ENCODE measurements at regions not wholly inside any gene's neighbourhood (a gene's known extent, or its start where the extent isn't known, plus 50 kb on each side); places are given as distances from the start of the nearest gene placed in this dataset.
"Not testable (repeated sequence)": the region's sequence is repeated elsewhere in the genome, so short reads cannot be mapped to it uniquely, and the experiment has no call there.

GRCh38 chr15:68494573-68495110 lies 62.7 kb upstream of the ITGA11 start:
- H3K4me3 ChIP-seq (replicated peaks in 1 of 4; ENCODE audit: control extremely low read depth in 1 of 4, insufficient read depth in 1 of 4, low read depth in 3 of 4, low read length in 4 of 4) = no peak overlapping the region
- no peaks in the 10 kb centered on the region for H3K36me3 ChIP-seq (ENCODE audit: control insufficient read depth, insufficient read depth, low read length)
- H3K9me3 ChIP-seq (ENCODE audit: control insufficient read depth, insufficient read depth, low read depth, low read length) = no peaks in the 10 kb centered on the region
- no peak overlapping the region for H3K27ac ChIP-seq (ENCODE audit: insufficient read depth, low read length)
- peaks cover 22% of the 10 kb centered on the region for H3K27me3 ChIP-seq (ENCODE audit: control insufficient read depth, insufficient read depth, low read length)
- no peak overlapping the region for H3K4me2 ChIP-seq (ENCODE audit: extremely low read depth, insufficient read depth, low read length)
- H4K20me1 ChIP-seq (ENCODE audit: control insufficient read depth, extremely low read depth, insufficient read depth, low read length) = no peaks in the 10 kb centered on the region
- DNase-seq (ENCODE audit: low read depth in 2 of 2) = peak in 1 of 2 donors; percentile 40
- no peak overlapping the region for H3K9ac ChIP-seq (ENCODE audit: insufficient read depth, low read length)
- H2AFZ ChIP-seq (ENCODE audit: low read length) = no peak overlapping the region
- no peaks in the 10 kb centered on the region for H3K4me1 ChIP-seq (ENCODE audit: control insufficient read depth, extremely low read depth, insufficient read depth, low read length)
- H3K79me2 ChIP-seq (ENCODE audit: control insufficient read depth, insufficient read depth, low read length) = no peaks in the 10 kb centered on the region
- TF ChIP-seq CTCF (conservative IDR thresholded peaks at IDR 0.05 in 1 of 2, IDR thresholded peaks at IDR 0.05 in 1 of 2; ENCODE audit: low read depth in 1 of 2, low read length in 2 of 2) (no peak), EZH2 (IDR thresholded peaks at IDR 0.05; ENCODE audit: low read length, missing control alignments) (no peak)

- no peak overlapping the region for H3K9ac ChIP-seq (ENCODE audit: insufficient read depth, low read length)
- no peaks in the 10 kb centered on the region for H3K79me2 ChIP-seq (ENCODE audit: control insufficient read depth, insufficient read depth, low read length)
- H3K36me3 ChIP-seq (ENCODE audit: control insufficient read depth, insufficient read depth, low read length) = no peaks in the 10 kb centered on the region
- no peak overlapping the region for H3K4me3 ChIP-seq (replicated peaks in 1 of 4; ENCODE audit: control extremely low read depth in 1 of 4, insufficient read depth in 1 of 4, low read depth in 3 of 4, low read length in 4 of 4)
- TF ChIP-seq EZH2 (IDR thresholded peaks at IDR 0.05; ENCODE audit: low read length, missing control alignments) (no peak), CTCF (conservative IDR thresholded peaks at IDR 0.05 in 1 of 2, IDR thresholded peaks at IDR 0.05 in 1 of 2; ENCODE audit: low read depth in 1 of 2, low read length in 2 of 2) (no peak)
- no peaks in the 10 kb centered on the region for H3K9me3 ChIP-seq (ENCODE audit: control insufficient read depth, insufficient read depth, low read depth, low read length)
- H3K27ac ChIP-seq (ENCODE audit: insufficient read depth, low read length) = no peak overlapping the region
- DNase-seq (ENCODE audit: low read depth in 2 of 2) = no peak
- H3K27me3 ChIP-seq (ENCODE audit: control insufficient read depth, insufficient read depth, low read length) = peaks cover 22% of the 10 kb centered on the region
- H4K20me1 ChIP-seq (ENCODE audit: control insufficient read depth, extremely low read depth, insufficient read depth, low read length) = no peaks in the 10 kb centered on the region
- H3K4me2 ChIP-seq (ENCODE audit: extremely low read depth, insufficient read depth, low read length) = no peak overlapping the region
- H2AFZ ChIP-seq (ENCODE audit: low read length) = no peak overlapping the region
- H3K4me1 ChIP-seq (ENCODE audit: control insufficient read depth, extremely low read depth, insufficient read depth, low read length) = no peaks in the 10 kb centered on the region
These were observed 63.4 kb upstream of the ITGA11 start for GRCh38 chr15:68495221-68495950.

- no peaks in the 10 kb centered on the region for H3K79me2 ChIP-seq (ENCODE audit: control insufficient read depth, insufficient read depth, low read length)
- DNase-seq (ENCODE audit: low read depth in 2 of 2) = no peak
- no peaks in the 10 kb centered on the region for H3K36me3 ChIP-seq (ENCODE audit: control insufficient read depth, insufficient read depth, low read length)
- H2AFZ ChIP-seq (ENCODE audit: low read length) = no peak overlapping the region
- H3K4me2 ChIP-seq (ENCODE audit: extremely low read depth, insufficient read depth, low read length) = no peak overlapping the region
- H3K9me3 ChIP-seq (ENCODE audit: control insufficient read depth, insufficient read depth, low read depth, low read length) = no peaks in the 10 kb centered on the region
- H3K4me1 ChIP-seq (ENCODE audit: control insufficient read depth, extremely low read depth, insufficient read depth, low read length) = no peaks in the 10 kb centered on the region
- no peaks in the 10 kb centered on the region for H4K20me1 ChIP-seq (ENCODE audit: control insufficient read depth, extremely low read depth, insufficient read depth, low read length)
- no peak overlapping the region for H3K27ac ChIP-seq (ENCODE audit: insufficient read depth, low read length)
- H3K9ac ChIP-seq (ENCODE audit: insufficient read depth, low read length) = no peak overlapping the region
- H3K4me3 ChIP-seq (replicated peaks in 1 of 4; ENCODE audit: control extremely low read depth in 1 of 4, insufficient read depth in 1 of 4, low read depth in 3 of 4, low read length in 4 of 4) = no peak overlapping the region
- TF ChIP-seq EZH2 (IDR thresholded peaks at IDR 0.05; ENCODE audit: low read length, missing control alignments) = no peak
- no peak for TF ChIP-seq CTCF (conservative IDR thresholded peaks at IDR 0.05 in 1 of 2, IDR thresholded peaks at IDR 0.05 in 1 of 2; ENCODE audit: low read depth in 1 of 2, low read length in 2 of 2)
- peaks cover 19% of the 10 kb centered on the region for H3K27me3 ChIP-seq (ENCODE audit: control insufficient read depth, insufficient read depth, low read length)
These were observed 64.2 kb upstream of the ITGA11 start for GRCh38 chr15:68495981-68496705.

DNA sequence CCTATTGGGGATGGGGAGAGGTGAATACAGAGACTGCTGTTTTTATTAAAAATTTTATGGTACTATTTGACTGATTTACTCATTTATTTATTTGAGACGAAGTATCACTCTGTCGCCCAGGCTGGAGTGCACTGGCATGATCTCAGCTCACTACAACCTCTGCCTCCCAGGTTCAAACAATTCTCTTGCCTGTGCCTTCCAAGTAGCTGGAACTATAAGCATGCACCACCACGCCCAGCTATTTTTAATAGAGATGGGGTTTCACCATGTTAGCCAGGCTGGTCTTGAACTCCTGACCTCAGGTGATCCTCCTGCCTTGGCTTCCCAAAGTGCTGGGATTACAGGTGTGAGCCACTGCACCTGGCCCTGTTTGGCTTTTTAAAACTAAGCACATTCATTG lies 64.8 kb upstream of the ITGA11 start:
- not testable (repeated sequence) for H3K36me3 ChIP-seq (ENCODE audit: control insufficient read depth, insufficient read depth, low read length); H3K4me2 ChIP-seq (ENCODE audit: extremely low read depth, insufficient read depth, low read length); H3K9ac ChIP-seq (ENCODE audit: insufficient read depth, low read length); H4K20me1 ChIP-seq (ENCODE audit: control insufficient read depth, extremely low read depth, insufficient read depth, low read length); H3K79me2 ChIP-seq (ENCODE audit: control insufficient read depth, insufficient read depth, low read length); H3K4me1 ChIP-seq (ENCODE audit: control insufficient read depth, extremely low read depth, insufficient read depth, low read length); H3K4me3 ChIP-seq (replicated peaks in 1 of 4; ENCODE audit: control extremely low read depth in 1 of 4, insufficient read depth in 1 of 4, low read depth in 3 of 4, low read length in 4 of 4); DNase-seq (ENCODE audit: low read depth in 2 of 2); H3K9me3 ChIP-seq (ENCODE audit: control insufficient read depth, insufficient read depth, low read depth, low read length); H3K27ac ChIP-seq (ENCODE audit: insufficient read depth, low read length); H2AFZ ChIP-seq (ENCODE audit: low read length)
- peaks cover 21% of the 10 kb centered on the region for H3K27me3 ChIP-seq (ENCODE audit: control insufficient read depth, insufficient read depth, low read length)
